Uterus (tissue), 3 donors: ENCODE measurements at regions not wholly inside any gene's neighbourhood (a gene's known extent, or its start where the extent isn't known, plus 50 kb on each side); places are given as distances from the start of the nearest gene placed in this dataset.

ENCODE experiments used
- DNase-seq, 2 donors: peaks; one replicate each; pipeline ENCODE4 v3.0.0-alpha.2; 2019 to 2020
- H3K27ac ChIP-seq, 2 donors: fragments of 200-600 bp; sonication (generic); 1 replicate in 1 of 2; 2 replicates in 1 of 2; pipeline ENCODE4 v1.5.1; 2016 to 2018
- H3K27me3 ChIP-seq, 2 donors: fragments of 200-600 bp; sonication (generic); one replicate each; pipeline ENCODE4 v1.5.1; 2018 to 2019; ENCODE audit warnings: control low read depth in 1 of 2
- H3K36me3 ChIP-seq, 2 donors: fragments of 200-600 bp; sonication (generic); one replicate each; pipeline ENCODE4 v1.5.1; 2019; ENCODE audit warnings: control low read depth in 1 of 2
- H3K4me1 ChIP-seq, 2 donors: fragments of 200-600 bp; sonication (generic); one replicate each; pipeline ENCODE4 v1.5.1; 2018 to 2019; ENCODE audit warnings: control low read depth in 1 of 2
- H3K4me3 ChIP-seq, 2 donors: fragments of 200-600 bp; sonication (generic); 1 replicate in 1 of 2; 2 replicates in 1 of 2; pipeline ENCODE4 v1.5.1; 2018 to 2019; ENCODE audit warnings: mild to moderate bottlenecking in 1 of 2
- H3K9me3 ChIP-seq, 2 donors: fragments of 200-600 bp; sonication (generic); one replicate each; pipeline ENCODE4 v1.5.1; 2019; ENCODE audit warnings: control low read depth in 1 of 2
- POLR2A ChIP-seq, 2 donors: fragments of 450-650 bp; IDR thresholded peaks; one replicate each; pipeline ENCODE4 v1.6.1; 2016; ENCODE audit warnings: antibody characterized with exemption in 2 of 2, mild to moderate bottlenecking in 1 of 2, moderate library complexity in 1 of 2
- intact Hi-C: fragments of 100-400 bp; cut with DNase I; formaldehyde crosslinking; loops from one replicate; pipeline ENCODE4 v1.15.1; 2023; ENCODE audit warnings: low total_unique reads
- TF ChIP-seq, protein P1 (sequence below), 4 experiments: fragments of 200-600 bp in 2 of 4; fragments of 450-650 bp in 2 of 4; sonication (generic) in 2 of 4; IDR thresholded peaks; one replicate each; pipeline ENCODE4 v1.5.1; 2016 to 2019; ENCODE audit warnings: antibody characterized with exemption in 4 of 4, mild to moderate bottlenecking in 2 of 4, moderate library complexity in 1 of 4
- donor health status: DM: yes; HTN: yes; CAD: no.

- intact Hi-C loops = no loop called here
- no peaks in the 10 kb centered on the region for H3K27me3 ChIP-seq
- H3K27ac ChIP-seq = no peak overlapping the region
- H3K36me3 ChIP-seq = no peaks in the 10 kb centered on the region
- H3K4me1 ChIP-seq = no peaks in the 10 kb centered on the region
- no peak for TF ChIP-seq POLR2A (IDR thresholded peaks at IDR 0.05)
- no peak for DNase-seq
- H3K4me3 ChIP-seq = no peak overlapping the region
- no peaks in the 10 kb centered on the region for H3K9me3 ChIP-seq
Observed at GRCh38 chr3:77780278-77780996, 740.5 kb downstream of the ROBO2 start.

- no peak for TF ChIP-seq POLR2A (IDR thresholded peaks at IDR 0.05)
- TF ChIP-seq, protein P1, sequence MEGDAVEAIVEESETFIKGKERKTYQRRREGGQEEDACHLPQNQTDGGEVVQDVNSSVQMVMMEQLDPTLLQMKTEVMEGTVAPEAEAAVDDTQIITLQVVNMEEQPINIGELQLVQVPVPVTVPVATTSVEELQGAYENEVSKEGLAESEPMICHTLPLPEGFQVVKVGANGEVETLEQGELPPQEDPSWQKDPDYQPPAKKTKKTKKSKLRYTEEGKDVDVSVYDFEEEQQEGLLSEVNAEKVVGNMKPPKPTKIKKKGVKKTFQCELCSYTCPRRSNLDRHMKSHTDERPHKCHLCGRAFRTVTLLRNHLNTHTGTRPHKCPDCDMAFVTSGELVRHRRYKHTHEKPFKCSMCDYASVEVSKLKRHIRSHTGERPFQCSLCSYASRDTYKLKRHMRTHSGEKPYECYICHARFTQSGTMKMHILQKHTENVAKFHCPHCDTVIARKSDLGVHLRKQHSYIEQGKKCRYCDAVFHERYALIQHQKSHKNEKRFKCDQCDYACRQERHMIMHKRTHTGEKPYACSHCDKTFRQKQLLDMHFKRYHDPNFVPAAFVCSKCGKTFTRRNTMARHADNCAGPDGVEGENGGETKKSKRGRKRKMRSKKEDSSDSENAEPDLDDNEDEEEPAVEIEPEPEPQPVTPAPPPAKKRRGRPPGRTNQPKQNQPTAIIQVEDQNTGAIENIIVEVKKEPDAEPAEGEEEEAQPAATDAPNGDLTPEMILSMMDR (IDR thresholded peaks at IDR 0.05) = no peak
Observed at GRCh38 chr3:77786216-77786615, 746.3 kb downstream of the ROBO2 start.

GRCh38 chr3:77795013-77795412, 755.1 kb downstream of the ROBO2 start:
- H3K9me3 ChIP-seq = no peaks in the 10 kb centered on the region
- H3K4me1 ChIP-seq = no peaks in the 10 kb centered on the region
- no peaks in the 10 kb centered on the region for H3K27me3 ChIP-seq
- DNase-seq = no peak
- no peaks in the 10 kb centered on the region for H3K36me3 ChIP-seq
- H3K4me3 ChIP-seq = no peak overlapping the region
- TF ChIP-seq, protein P1 (IDR thresholded peaks at IDR 0.05) = no peak
- no peak for TF ChIP-seq POLR2A (IDR thresholded peaks at IDR 0.05)
- intact Hi-C loops = no loop called here
- no peak overlapping the region for H3K27ac ChIP-seq

More at GRCh38 chr3:77786216-77786615, 746.3 kb downstream of the ROBO2 start:
- Histone ChIP-seq H3K36me3 (no peaks in the 10 kb centered on the region), H3K27ac (no peak overlapping the region), H3K4me3 (no peak overlapping the region), H3K9me3 (no peaks in the 10 kb centered on the region), H3K27me3 (no peaks in the 10 kb centered on the region), H3K4me1 (no peaks in the 10 kb centered on the region)
- no peak for DNase-seq
- intact Hi-C loops = no loop called here

- Histone ChIP-seq H3K36me3 (no peaks in the 10 kb centered on the region), H3K27ac (no peak overlapping the region), H3K4me3 (no peak overlapping the region), H3K9me3 (no peaks in the 10 kb centered on the region), H3K4me1 (no peaks in the 10 kb centered on the region), H3K27me3 (no peaks in the 10 kb centered on the region)
- TF ChIP-seq, protein P1 (IDR thresholded peaks at IDR 0.05) = no peak
- TF ChIP-seq POLR2A (IDR thresholded peaks at IDR 0.05) = no peak
- no peak for DNase-seq
- intact Hi-C loops = no loop called here
Observed at GRCh38 chr3:77799278-77799677, 759.4 kb downstream of the ROBO2 start.

- no peak for DNase-seq
- H3K9me3 ChIP-seq = no peaks in the 10 kb centered on the region
- H3K4me3 ChIP-seq = no peak overlapping the region
- H3K4me1 ChIP-seq = no peaks in the 10 kb centered on the region
- intact Hi-C loops = no loop called here
- TF ChIP-seq, protein P1 (IDR thresholded peaks at IDR 0.05) = no peak
- no peak for TF ChIP-seq POLR2A (IDR thresholded peaks at IDR 0.05)
- H3K36me3 ChIP-seq = no peaks in the 10 kb centered on the region
- no peak overlapping the region for H3K27ac ChIP-seq
- no peaks in the 10 kb centered on the region for H3K27me3 ChIP-seq
Observed at GRCh38 chr3:77800893-77801292, 761.0 kb downstream of the ROBO2 start.
